ENCODE measurements at regions not wholly inside any gene's neighbourhood (a gene's known extent, or its start where the extent isn't known, plus 50 kb on each side); places are given as distances from the start of the nearest gene placed in this dataset.

GRCh38 chr13:43991773-43992201 lies 112.1 kb downstream of the LACC1 start:
- no peak for DNase-seq (ENCODE audit: low read depth in 1 of 2, low spot score in 2 of 2)
- Histone ChIP-seq H3K9me3 (replicated peaks) (0 out of 2 replicates have a peak, but pooled peaks cover 2% of the 10 kb centered on the region), H3K4me3 (no peak overlapping the region), H3K36me3 (no peaks in the 10 kb centered on the region), H3K27me3 (replicated peaks) (no peaks in the 10 kb centered on the region), H3K4me1 (replicated peaks) (no peaks in the 10 kb centered on the region), H3K27ac (no peak overlapping the region)

GRCh38 chr13:43992211-43992610 lies 112.5 kb downstream of the LACC1 start:
- H3K4me1 ChIP-seq (replicated peaks) = no peaks in the 10 kb centered on the region
- no peak overlapping the region for H3K27ac ChIP-seq
- H3K27me3 ChIP-seq (replicated peaks) = no peaks in the 10 kb centered on the region
- H3K4me3 ChIP-seq = no peak overlapping the region
- no peak for DNase-seq (ENCODE audit: low read depth in 1 of 2, low spot score in 2 of 2)
- 0 out of 2 replicates have a peak, but pooled peaks cover 2% of the 10 kb centered on the region for H3K9me3 ChIP-seq (replicated peaks)
- no peaks in the 10 kb centered on the region for H3K36me3 ChIP-seq

GRCh38 chr13:43994999-43995859 lies 115.5 kb downstream of the LACC1 start:
- Histone ChIP-seq H3K36me3 (no peaks in the 10 kb centered on the region), H3K9me3 (replicated peaks) (0 out of 2 replicates have a peak, but pooled peaks cover 2% of the 10 kb centered on the region), H3K4me3 (no peak overlapping the region), H3K27ac (no peak overlapping the region), H3K4me1 (replicated peaks) (no peaks in the 10 kb centered on the region), H3K27me3 (replicated peaks) (no peaks in the 10 kb centered on the region)
- no peak for DNase-seq (ENCODE audit: low read depth in 1 of 2, low spot score in 2 of 2)

DNA sequence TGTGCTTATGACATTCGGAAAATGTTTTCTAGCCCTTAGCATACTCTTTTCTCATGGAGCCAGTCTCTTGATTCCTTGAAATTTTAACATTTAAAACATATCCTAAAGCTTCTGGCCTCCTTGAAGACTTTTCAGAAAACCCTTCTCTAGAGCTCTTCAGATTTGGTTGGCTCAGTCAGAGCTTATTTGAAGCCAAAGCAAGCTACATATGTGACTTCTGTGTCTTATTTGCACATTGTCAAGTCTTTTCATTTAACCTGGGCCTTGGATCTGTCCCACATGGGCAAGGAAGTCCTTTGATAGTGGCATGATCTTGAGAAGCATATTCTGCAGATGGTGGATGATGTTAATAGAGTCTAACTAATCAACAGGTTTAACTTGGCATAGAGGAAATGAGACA lies 116.5 kb downstream of the LACC1 start:
- 0 out of 2 replicates have a peak, but pooled peaks cover 2% of the 10 kb centered on the region for H3K9me3 ChIP-seq (replicated peaks)
- DNase-seq (ENCODE audit: low read depth in 1 of 2, low spot score in 2 of 2) = no peak
- H3K27ac ChIP-seq = no peak overlapping the region
- H3K4me1 ChIP-seq (replicated peaks) = no peaks in the 10 kb centered on the region
- H3K36me3 ChIP-seq = no peaks in the 10 kb centered on the region
- no peaks in the 10 kb centered on the region for H3K27me3 ChIP-seq (replicated peaks)
- H3K4me3 ChIP-seq = no peak overlapping the region

- Histone ChIP-seq H3K9me3 (replicated peaks) (no peaks in the 10 kb centered on the region), H3K4me3 (no peak overlapping the region), H3K27ac (no peak overlapping the region), H3K4me1 (replicated peaks) (no peaks in the 10 kb centered on the region), H3K27me3 (replicated peaks) (no peaks in the 10 kb centered on the region), H3K36me3 (no peaks in the 10 kb centered on the region)
- DNase-seq (ENCODE audit: low read depth in 1 of 2, low spot score in 2 of 2) = no peak
Observed at GRCh38 chr13:44003481-44003880, 123.8 kb downstream of the LACC1 start.

- H3K4me3 ChIP-seq = no peak overlapping the region
- no peak for DNase-seq (ENCODE audit: low read depth in 1 of 2, low spot score in 2 of 2)
- H3K9me3 ChIP-seq (replicated peaks) = no peaks in the 10 kb centered on the region
- H3K36me3 ChIP-seq = no peaks in the 10 kb centered on the region
- H3K27ac ChIP-seq = no peak overlapping the region
- H3K4me1 ChIP-seq (replicated peaks) = no peaks in the 10 kb centered on the region
- H3K27me3 ChIP-seq (replicated peaks) = no peaks in the 10 kb centered on the region
Observed at GRCh38 chr13:44004878-44005277, 125.2 kb downstream of the LACC1 start.

DNA sequence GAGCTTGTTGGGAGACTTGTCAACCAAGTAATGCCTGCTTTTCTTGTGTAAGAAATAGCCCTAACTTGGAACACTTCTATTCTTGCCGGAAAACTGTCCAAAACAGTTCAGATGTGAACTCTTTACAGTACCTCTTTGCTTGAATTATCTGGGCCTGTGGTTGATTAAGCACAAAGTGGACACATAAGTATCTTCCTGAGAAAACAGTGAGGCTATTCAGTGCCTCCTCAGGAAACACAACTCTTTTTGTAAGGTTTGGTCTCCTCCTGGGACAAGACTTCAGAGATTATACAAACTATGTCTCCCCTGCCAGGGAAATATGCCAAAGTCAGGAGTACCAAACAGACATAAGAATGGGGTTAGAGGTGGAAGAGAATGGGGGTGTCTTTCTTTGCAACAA lies 127.7 kb downstream of the LACC1 start:
- H3K27ac ChIP-seq = no peak overlapping the region
- no peaks in the 10 kb centered on the region for H3K36me3 ChIP-seq
- H3K27me3 ChIP-seq (replicated peaks) = no peaks in the 10 kb centered on the region
- H3K4me3 ChIP-seq = no peak overlapping the region
- no peak for DNase-seq (ENCODE audit: low read depth in 1 of 2, low spot score in 2 of 2)
- H3K4me1 ChIP-seq (replicated peaks) = no peaks in the 10 kb centered on the region
- no peaks in the 10 kb centered on the region for H3K9me3 ChIP-seq (replicated peaks)

DNA sequence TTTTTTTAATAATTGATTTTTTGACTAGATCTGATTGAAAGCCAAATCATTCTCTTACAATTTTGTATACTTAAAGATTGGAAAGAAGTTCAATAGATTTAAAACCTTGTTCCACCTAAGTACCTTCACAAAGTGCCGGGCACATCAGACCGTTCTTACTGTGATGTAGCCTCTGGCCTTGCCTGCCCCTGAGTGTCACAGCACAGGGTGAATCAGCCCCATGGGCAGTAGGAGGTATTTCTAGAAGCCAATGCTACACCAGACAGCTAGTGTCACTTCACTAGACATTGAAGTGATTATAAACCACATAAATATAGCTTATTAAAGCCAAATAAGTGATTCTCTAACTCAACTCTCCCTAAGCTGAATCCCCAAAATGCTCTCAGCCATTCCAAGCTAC lies 131.3 kb downstream of the LACC1 start:
- Histone ChIP-seq H3K36me3 (no peaks in the 10 kb centered on the region), H3K4me1 (replicated peaks) (peaks cover 10% of the 10 kb centered on the region), H3K4me3 (no peak overlapping the region), H3K9me3 (replicated peaks) (no peaks in the 10 kb centered on the region), H3K27me3 (replicated peaks) (no peaks in the 10 kb centered on the region), H3K27ac (no peak overlapping the region)
- no peak for DNase-seq (ENCODE audit: low read depth in 1 of 2, low spot score in 2 of 2)

DNA sequence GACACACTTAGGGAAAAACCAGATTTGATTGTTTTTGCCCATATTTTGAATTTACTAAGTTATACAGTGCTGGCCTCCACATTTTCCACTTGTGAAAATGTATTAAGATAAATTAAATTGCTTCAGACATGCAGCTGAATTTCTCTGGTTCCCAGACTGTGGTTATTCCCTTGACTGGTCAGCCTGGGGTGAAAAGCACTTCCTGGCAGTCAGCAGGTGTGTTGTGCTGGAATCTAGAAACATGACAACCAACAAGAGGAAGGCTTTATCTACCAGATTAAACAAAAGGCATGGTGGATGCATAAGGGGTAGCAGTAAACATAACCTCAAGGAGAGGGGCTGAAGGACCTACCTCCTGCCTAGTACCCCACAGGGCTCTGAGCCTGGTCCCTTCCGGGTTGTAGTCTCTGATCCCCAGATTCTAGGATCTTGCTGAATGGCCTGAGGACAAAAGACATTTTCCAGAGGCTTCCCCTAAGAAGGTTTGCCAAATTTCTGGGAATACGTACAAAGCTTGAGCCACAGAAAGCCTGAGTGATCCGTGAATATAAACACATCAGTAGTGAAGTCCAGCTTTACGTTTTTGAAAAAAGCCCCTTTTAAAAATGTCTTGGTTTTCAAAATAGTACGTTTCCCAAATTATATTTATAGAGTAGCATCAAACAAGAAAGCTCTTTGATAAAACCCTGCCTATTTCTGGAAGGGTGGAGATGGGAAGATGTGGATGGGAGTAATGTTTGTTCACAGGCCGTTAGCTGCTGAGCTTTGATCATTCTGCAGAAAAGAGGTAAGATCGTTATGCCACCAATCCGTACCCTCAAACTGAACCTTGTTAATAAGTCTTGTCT lies 133.4 kb downstream of the LACC1 start:
- H3K36me3 ChIP-seq = no peaks in the 10 kb centered on the region
- H3K27ac ChIP-seq = no peak overlapping the region
- no peaks in the 10 kb centered on the region for H3K9me3 ChIP-seq (replicated peaks)
- DNase-seq (ENCODE audit: low read depth in 1 of 2, low spot score in 2 of 2) = no peak
- no peak overlapping the region for H3K4me3 ChIP-seq
- peaks cover 10% of the 10 kb centered on the region for H3K4me1 ChIP-seq (replicated peaks)
- no peaks in the 10 kb centered on the region for H3K27me3 ChIP-seq (replicated peaks)

DNA sequence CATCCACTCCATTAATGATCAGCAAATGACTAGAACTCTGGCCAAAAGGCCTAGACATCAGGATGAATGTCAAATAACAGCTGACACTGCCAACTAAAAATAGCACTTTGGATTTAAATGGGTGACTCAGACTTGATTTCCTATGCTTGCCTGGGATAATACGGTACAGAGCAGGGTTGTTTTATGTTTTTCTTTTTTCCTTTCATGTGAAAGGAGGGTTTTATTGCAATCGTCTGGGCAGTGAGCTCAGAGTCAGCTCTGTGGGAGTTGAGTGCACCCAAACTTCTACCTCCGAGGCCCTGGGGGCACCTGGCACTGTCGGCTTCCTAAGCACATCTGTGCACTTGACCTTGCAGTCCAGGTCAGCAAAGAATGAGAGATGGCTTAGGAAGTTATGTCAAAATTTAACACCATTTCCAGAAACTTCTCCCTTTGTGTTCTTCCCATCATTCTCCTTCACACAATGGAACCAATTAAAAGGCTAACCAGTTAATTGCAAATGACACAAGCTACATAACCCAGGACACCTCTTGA lies 134.1 kb downstream of the LACC1 start:
- DNase-seq (ENCODE audit: low read depth in 1 of 2, low spot score in 2 of 2) = peak in 1 of 2 experiments; percentile 41
- Histone ChIP-seq H3K4me1 (replicated peaks) (peaks cover 10% of the 10 kb centered on the region), H3K4me3 (no peak overlapping the region), H3K27ac (no peak overlapping the region), H3K27me3 (replicated peaks) (no peaks in the 10 kb centered on the region), H3K9me3 (replicated peaks) (no peaks in the 10 kb centered on the region), H3K36me3 (no peaks in the 10 kb centered on the region)

- Histone ChIP-seq H3K4me1 (replicated peaks) (peaks cover 11% of the 10 kb centered on the region), H3K27ac (no peak overlapping the region), H3K9me3 (replicated peaks) (no peaks in the 10 kb centered on the region), H3K4me3 (no peak overlapping the region), H3K27me3 (replicated peaks) (no peaks in the 10 kb centered on the region), H3K36me3 (no peaks in the 10 kb centered on the region)
- no peak for DNase-seq (ENCODE audit: low read depth in 1 of 2, low spot score in 2 of 2)
Observed at GRCh38 chr13:44014501-44014900, 134.8 kb downstream of the LACC1 start.

DNA sequence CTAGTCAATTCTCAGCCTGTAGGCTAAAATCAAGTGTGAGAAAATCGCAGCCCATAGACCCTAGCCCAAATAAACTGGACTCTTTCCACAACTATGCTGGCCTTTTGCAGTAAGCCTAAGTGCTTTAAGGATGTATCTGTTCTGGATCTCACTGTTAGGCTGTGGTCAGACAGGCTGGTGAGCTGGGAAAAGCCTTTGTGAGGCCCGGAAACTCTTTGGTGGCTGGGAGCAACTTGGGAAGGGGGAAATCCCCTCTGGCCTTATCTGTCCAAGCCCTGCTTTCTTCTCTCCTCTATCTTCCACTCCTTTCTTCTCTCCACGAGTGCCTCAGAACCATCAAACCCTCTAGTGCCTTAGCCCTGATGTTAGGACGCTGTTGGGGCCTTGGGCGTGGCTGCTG lies 135.4 kb downstream of the LACC1 start:
- no peak overlapping the region for H3K4me3 ChIP-seq
- no peaks in the 10 kb centered on the region for H3K36me3 ChIP-seq
- peaks cover 16% of the 10 kb centered on the region for H3K4me1 ChIP-seq (replicated peaks)
- H3K27me3 ChIP-seq (replicated peaks) = no peaks in the 10 kb centered on the region
- H3K9me3 ChIP-seq (replicated peaks) = no peaks in the 10 kb centered on the region
- DNase-seq (ENCODE audit: low read depth in 1 of 2, low spot score in 2 of 2) = no peak
- H3K27ac ChIP-seq = no peak overlapping the region

- Histone ChIP-seq H3K27me3 (replicated peaks) (no peaks in the 10 kb centered on the region), H3K36me3 (no peaks in the 10 kb centered on the region)
- DNase-seq (ENCODE audit: low read depth in 1 of 2, low spot score in 2 of 2) = no peak
Observed at GRCh38 chr13:44015811-44016210, 136.1 kb downstream of the LACC1 start.

More at GRCh38 chr13:44015811-44016210, 136.1 kb downstream of the LACC1 start:
- H3K4me3 ChIP-seq = no peak overlapping the region
- no peaks in the 10 kb centered on the region for H3K9me3 ChIP-seq (replicated peaks)
- H3K4me1 ChIP-seq (replicated peaks) = peaks cover 20% of the 10 kb centered on the region
- no peak overlapping the region for H3K27ac ChIP-seq

Measured in SJSA1 (cell line).